SK-N-SH treated with all-trans-retinoic acid at 6 μM for 48 hours (cell line): ENCODE measurements at regions not wholly inside any gene's neighbourhood (a gene's known extent, or its start where the extent isn't known, plus 50 kb on each side); places are given as distances from the start of the nearest gene placed in this dataset.

Source experiments
- ATAC-seq: fragments of 200-7000 bp; cut with Tn5 transposase; 3 replicates; pipeline ENCODE4 v1.9.1; 2020; ENCODE audit warnings: mild to moderate bottlenecking, moderate library complexity
- CSDC2 ChIP-seq: fragments of 250-450 bp; sonication (Bioruptor Pico); IDR thresholded peaks from 2 replicates; pipeline ENCODE4 v1.5.0; 2020; ENCODE audit warnings: mild to moderate bottlenecking, moderate library complexity
- ESRRG ChIP-seq: fragments of 250-450 bp; sonication (Bioruptor Pico); IDR thresholded peaks from 2 replicates; pipeline ENCODE4 v1.6.1; 2021; ENCODE audit warnings: mild to moderate bottlenecking
- GLIS3 ChIP-seq: fragments of 250-450 bp; sonication (Bioruptor Pico); IDR thresholded peaks from 2 replicates; pipeline ENCODE4 v1.5.0; 2020; ENCODE audit warnings: mild to moderate bottlenecking, moderate library complexity
- ISL1 ChIP-seq: fragments of 250-450 bp; sonication (Bioruptor Pico); IDR thresholded peaks from 2 replicates; pipeline ENCODE4 v2.1.2; 2022; ENCODE audit warnings: mild to moderate bottlenecking, moderate library complexity
- OSR1 ChIP-seq: fragments of 250-450 bp; sonication (Bioruptor Pico); IDR thresholded peaks from 2 replicates; pipeline ENCODE4 v1.8.0; 2022; ENCODE audit warnings: moderate library complexity, mild to moderate bottlenecking, inconsistent platforms
- PPARA ChIP-seq: fragments of 250-450 bp; sonication (Bioruptor Pico); IDR thresholded peaks from 2 replicates; pipeline ENCODE4 v1.5.0; 2020; ENCODE audit warnings: mild to moderate bottlenecking, borderline replicate concordance
- TCF4 ChIP-seq: fragments of 250-450 bp; sonication (Bioruptor Pico); IDR thresholded peaks from 2 replicates; pipeline ENCODE4 v1.8.0; 2021; ENCODE audit warnings: mild to moderate bottlenecking, moderate library complexity, borderline replicate concordance
- ZFP30 ChIP-seq: fragments of 450-650 bp; formaldehyde crosslinking; IDR thresholded peaks from 2 replicates; pipeline ENCODE4 v1.5.0; 2022; ENCODE audit warnings: mild to moderate bottlenecking, moderate library complexity
- ZNF565 ChIP-seq: fragments of 450-650 bp; formaldehyde crosslinking; conservative IDR thresholded peaks from 2 replicates; pipeline ENCODE4 v1.5.0; 2020; ENCODE audit warnings: low read depth, mild to moderate bottlenecking, moderate library complexity
- ZNF70 ChIP-seq: fragments of 450-650 bp; formaldehyde crosslinking; IDR thresholded peaks from 2 replicates; pipeline ENCODE4 v1.5.0; 2020; ENCODE audit warnings: mild to moderate bottlenecking, moderate library complexity
- ZNF8 ChIP-seq: fragments of 450-650 bp; formaldehyde crosslinking; IDR thresholded peaks from 2 replicates; pipeline ENCODE4 v1.5.0; 2020; ENCODE audit warnings: mild to moderate bottlenecking, moderate library complexity
- TF ChIP-seq, protein P1 (sequence below): fragments of 250-450 bp; sonication (Bioruptor Pico); IDR thresholded peaks from 2 replicates; pipeline ENCODE4 v1.8.0; 2021; ENCODE audit warnings: low read depth, mild to moderate bottlenecking, moderate library complexity, borderline replicate concordance
- TF ChIP-seq, protein P2 (sequence below): fragments of 250-450 bp; sonication (Bioruptor Pico); IDR thresholded peaks from 2 replicates; pipeline ENCODE4 v1.8.0; 2020; ENCODE audit warnings: mild to moderate bottlenecking, moderate library complexity, borderline replicate concordance
- TF ChIP-seq, protein P3 (sequence below): fragments of 250-450 bp; sonication (Bioruptor Pico); IDR thresholded peaks from 2 replicates; pipeline ENCODE4 v1.5.1; 2020; ENCODE audit warnings: low read depth, mild to moderate bottlenecking, moderate library complexity
- TF ChIP-seq, protein P4 (sequence below): fragments of 250-450 bp; sonication (Bioruptor Pico); IDR thresholded peaks from 2 replicates; pipeline ENCODE4 v1.5.1; 2021; ENCODE audit warnings: mild to moderate bottlenecking, moderate library complexity

DNA sequence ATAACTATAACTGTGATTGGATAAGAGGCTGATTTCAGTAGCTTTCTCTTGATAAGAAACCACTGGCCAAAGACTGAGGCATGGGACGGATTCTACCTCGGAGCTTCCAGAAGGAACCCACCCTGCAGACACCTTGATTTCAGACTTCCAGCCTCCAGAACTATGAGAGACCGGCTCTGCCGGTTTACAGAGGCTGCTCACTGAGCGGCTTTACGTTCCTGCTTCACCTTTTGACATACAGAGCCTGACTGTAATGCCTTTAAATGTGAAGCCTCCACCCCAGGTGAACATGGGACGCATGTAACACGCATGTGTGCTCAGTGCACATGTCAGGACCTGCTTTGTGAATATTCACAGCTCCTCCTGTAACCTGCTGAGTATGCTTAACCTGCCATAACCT is 361.5 kb downstream of the CTTN start:
- TF ChIP-seq, protein P1, sequence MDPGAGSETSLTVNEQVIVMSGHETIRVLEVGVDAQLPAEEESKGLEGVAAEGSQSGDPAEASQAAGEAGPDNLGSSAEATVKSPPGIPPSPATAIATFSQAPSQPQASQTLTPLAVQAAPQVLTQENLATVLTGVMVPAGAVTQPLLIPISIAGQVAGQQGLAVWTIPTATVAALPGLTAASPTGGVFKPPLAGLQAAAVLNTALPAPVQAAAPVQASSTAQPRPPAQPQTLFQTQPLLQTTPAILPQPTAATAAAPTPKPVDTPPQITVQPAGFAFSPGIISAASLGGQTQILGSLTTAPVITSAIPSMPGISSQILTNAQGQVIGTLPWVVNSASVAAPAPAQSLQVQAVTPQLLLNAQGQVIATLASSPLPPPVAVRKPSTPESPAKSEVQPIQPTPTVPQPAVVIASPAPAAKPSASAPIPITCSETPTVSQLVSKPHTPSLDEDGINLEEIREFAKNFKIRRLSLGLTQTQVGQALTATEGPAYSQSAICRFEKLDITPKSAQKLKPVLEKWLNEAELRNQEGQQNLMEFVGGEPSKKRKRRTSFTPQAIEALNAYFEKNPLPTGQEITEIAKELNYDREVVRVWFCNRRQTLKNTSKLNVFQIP (CRISPR knock-in tag) = no peak
- TF ChIP-seq, protein P2, sequence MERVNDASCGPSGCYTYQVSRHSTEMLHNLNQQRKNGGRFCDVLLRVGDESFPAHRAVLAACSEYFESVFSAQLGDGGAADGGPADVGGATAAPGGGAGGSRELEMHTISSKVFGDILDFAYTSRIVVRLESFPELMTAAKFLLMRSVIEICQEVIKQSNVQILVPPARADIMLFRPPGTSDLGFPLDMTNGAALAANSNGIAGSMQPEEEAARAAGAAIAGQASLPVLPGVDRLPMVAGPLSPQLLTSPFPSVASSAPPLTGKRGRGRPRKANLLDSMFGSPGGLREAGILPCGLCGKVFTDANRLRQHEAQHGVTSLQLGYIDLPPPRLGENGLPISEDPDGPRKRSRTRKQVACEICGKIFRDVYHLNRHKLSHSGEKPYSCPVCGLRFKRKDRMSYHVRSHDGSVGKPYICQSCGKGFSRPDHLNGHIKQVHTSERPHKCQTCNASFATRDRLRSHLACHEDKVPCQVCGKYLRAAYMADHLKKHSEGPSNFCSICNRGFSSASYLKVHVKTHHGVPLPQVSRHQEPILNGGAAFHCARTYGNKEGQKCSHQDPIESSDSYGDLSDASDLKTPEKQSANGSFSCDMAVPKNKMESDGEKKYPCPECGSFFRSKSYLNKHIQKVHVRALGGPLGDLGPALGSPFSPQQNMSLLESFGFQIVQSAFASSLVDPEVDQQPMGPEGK = no peak
- TF ChIP-seq ZNF70 (CRISPR knock-in tag) (no peak), CSDC2 (no peak), ZFP30 (no peak)
- ATAC-seq = no peak

DNA sequence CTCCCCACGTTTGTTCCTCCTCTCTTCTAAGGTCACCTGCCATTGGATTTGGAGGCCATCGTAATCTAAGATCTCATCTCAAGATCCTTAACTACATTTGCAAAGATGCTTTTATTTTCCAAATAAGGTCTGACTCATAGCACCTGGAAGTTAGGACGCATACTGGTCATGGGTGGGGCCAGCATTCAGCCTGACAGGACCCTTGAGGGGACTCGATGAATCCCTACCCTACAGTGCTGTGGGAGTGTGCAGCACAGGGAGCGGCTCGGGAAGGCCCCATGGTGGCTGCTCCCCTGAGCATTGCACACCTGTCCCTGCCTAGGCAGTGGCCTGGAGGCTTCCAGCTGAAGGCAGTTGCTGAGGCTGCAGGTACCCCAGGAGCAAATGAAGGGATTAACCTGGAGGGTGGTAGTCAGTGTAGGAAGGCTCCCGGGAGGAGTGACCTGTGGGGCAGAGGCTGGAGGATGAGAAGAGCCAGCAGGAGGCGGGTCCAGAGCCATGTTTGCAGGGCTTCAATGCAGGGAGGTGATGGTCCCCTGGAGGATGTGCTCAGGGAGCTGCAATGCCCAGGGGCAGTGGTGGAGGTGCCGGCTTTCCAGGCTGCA is 362.2 kb downstream of the CTTN start:
- ATAC-seq = no peak
- TF ChIP-seq ZNF8 (no peak), ZNF70 (CRISPR knock-in tag) (no peak), PPARA (no peak), ZFP30 (no peak), OSR1 (CRISPR knock-in tag) (no peak)
- TF ChIP-seq, protein P2 = no peak
- TF ChIP-seq, all 23 proteins: peak for 0

DNA sequence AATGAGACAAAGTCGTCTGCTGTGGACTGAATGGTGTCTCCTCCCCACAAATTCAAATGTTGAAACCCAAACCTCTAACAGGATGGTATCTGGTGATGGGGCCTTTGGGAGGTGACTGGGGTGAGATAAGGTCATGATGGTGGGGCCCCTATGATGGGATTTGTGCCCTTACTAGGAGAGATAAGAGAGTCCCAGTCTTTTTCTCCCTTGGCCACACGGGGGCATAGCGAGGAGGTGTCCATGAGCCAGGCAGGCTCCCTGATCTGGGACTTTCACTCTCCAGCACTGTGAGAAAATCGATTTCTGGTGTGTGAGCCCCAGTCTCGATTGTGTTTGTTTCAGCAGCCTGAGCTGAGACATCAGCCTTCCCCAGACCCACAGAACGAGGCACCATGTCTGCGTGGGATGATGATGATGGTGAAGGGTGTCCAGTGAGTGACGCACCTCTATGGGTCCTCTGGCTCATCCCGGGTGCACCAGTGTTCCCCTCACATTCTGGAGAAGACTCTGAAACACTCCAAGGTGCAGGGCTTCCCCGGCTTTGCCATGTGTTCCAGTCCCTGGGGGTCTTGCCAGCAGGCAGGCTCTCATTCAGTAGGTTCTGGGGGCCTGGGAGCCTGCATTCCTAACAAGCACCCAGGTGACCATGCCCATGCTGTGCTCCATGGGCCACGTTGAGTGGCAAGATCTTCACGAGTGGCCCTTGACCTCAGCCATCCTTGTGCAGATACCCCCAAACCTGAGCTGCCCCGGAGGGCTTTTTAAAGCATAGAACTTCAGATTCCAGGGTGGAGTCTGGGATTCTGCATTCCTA is 363.0 kb downstream of the CTTN start:
- TF ChIP-seq, protein P3, sequence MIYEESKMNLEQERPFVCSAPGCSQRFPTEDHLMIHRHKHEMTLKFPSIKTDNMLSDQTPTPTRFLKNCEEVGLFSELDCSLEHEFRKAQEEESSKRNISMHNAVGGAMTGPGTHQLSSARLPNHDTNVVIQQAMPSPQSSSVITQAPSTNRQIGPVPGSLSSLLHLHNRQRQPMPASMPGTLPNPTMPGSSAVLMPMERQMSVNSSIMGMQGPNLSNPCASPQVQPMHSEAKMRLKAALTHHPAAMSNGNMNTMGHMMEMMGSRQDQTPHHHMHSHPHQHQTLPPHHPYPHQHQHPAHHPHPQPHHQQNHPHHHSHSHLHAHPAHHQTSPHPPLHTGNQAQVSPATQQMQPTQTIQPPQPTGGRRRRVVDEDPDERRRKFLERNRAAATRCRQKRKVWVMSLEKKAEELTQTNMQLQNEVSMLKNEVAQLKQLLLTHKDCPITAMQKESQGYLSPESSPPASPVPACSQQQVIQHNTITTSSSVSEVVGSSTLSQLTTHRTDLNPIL (CRISPR knock-in tag) = no peak
- TF ChIP-seq ISL1 (CRISPR knock-in tag) (no peak), ESRRG (CRISPR knock-in tag) (no peak), OSR1 (CRISPR knock-in tag) (no peak), TCF4 (CRISPR knock-in tag) (no peak), ZNF565 (CRISPR knock-in tag) (no peak), GLIS3 (CRISPR knock-in tag) (no peak)
- TF ChIP-seq, protein P2 = no peak
- ATAC-seq = no peak

DNA sequence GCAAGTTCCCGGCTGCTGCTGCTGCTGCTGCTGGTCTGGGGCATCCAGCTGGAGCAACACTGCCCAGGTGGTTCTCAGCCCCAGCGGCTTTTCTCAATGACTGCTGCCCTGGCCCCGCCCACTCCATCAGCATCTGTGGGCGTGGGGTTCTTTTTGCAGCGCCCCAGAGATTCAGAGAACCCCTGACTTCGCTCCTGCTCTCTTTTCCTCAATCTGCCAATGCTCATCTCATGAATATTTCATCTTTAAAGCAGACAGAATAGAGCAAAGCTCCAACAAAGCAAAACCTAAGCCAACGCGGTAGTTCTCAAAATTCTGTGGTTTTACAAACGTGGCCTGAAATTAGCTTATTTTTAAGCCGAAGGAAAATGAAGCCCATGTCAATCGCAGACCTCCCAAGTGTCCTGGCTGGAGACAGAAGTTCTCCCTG is 363.6 kb downstream of the CTTN start:
- TF ChIP-seq ZNF70 (CRISPR knock-in tag) = no peak
- TF ChIP-seq, protein P1 (CRISPR knock-in tag) = no peak
- TF ChIP-seq CSDC2 = no peak
- TF ChIP-seq, protein P4, sequence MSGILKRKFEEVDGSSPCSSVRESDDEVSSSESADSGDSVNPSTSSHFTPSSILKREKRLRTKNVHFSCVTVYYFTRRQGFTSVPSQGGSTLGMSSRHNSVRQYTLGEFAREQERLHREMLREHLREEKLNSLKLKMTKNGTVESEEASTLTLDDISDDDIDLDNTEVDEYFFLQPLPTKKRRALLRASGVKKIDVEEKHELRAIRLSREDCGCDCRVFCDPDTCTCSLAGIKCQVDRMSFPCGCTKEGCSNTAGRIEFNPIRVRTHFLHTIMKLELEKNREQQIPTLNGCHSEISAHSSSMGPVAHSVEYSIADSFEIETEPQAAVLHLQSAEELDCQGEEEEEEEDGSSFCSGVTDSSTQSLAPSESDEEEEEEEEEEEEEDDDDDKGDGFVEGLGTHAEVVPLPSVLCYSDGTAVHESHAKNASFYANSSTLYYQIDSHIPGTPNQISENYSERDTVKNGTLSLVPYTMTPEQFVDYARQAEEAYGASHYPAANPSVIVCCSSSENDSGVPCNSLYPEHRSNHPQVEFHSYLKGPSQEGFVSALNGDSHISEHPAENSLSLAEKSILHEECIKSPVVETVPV (CRISPR knock-in tag) = no peak
- TF ChIP-seq OSR1 (CRISPR knock-in tag) = no peak
- no peak for TF ChIP-seq ZFP30
- no peak for ATAC-seq
